HepG2 (cell line): ENCODE measurements at regions not wholly inside any gene's neighbourhood (a gene's known extent, or its start where the extent isn't known, plus 50 kb on each side); places are given as distances from the start of the nearest gene placed in this dataset.

Experiments
- ATAC-seq: fragments of 200-7000 bp; cut with Tn5 transposase; 3 replicates; pipeline ENCODE4 v1.9.1; 2020; ENCODE audit warnings: mild to moderate bottlenecking, moderate library complexity
- BruUV-seq: library from RNA; stranded (reverse); fragments of 400-500 nt; replicated peaks from 2 replicates; lab custom pipeline; 2021; lab: Mats Ljungman, UMichigan
- CTCF ChIA-PET: fragments of 300-600 bp; formaldehyde crosslinking; extraction: SDS; loops from one replicate; lab custom pipeline; 2021; ENCODE audit warnings: low total read pairs, inconsistent platforms, low intra/inter-chr PET ratio; lab: Yijun Ruan, JAX
- POLR2A ChIA-PET: fragments of 350-600 bp; sonication (Branson Sonifier 250); formaldehyde crosslinking; loops from one replicate; lab custom pipeline; 2020; ENCODE audit warnings: antibody characterized with exemption, inconsistent platforms; lab: Yijun Ruan, JAX
- DNase-seq: peaks from one replicate; pipeline ENCODE4 v3.0.0-alpha.2; 2015; ENCODE audit warnings: low spot score
- FAIRE-seq: peaks from 3 replicates; lab custom pipeline; 2011; peaks lifted over from hg19 to GRCh38; lab: Jason Lieb, UNC
- H2AFZ ChIP-seq: one replicate; pipeline ENCODE4 v1.6.1; 2011; ENCODE audit warnings: low read length, inconsistent platforms
- H3K27ac ChIP-seq: fragments of 300-600 bp; 3 replicates; pipeline ENCODE4 v1.8.0; 2011; ENCODE audit warnings: mixed run types, mild to moderate bottlenecking, mixed read lengths, low read length, inconsistent platforms; ENCODE audit not compliant: insufficient read depth; ENCODE audit errors: extremely low read length
- H3K27me3 ChIP-seq, 2 experiments: fragments of 200-600 bp in 1 of 2; 2 replicates in 1 of 2; 3 replicates in 1 of 2; pipeline versions ENCODE4 v1.6.0 to v1.8.0; 2011; ENCODE audit warnings: low read length in 2 of 2, mild to moderate bottlenecking in 2 of 2, moderate library complexity in 2 of 2, inconsistent platforms in 1 of 2; ENCODE audit not compliant: insufficient read depth in 2 of 2, control insufficient read depth in 1 of 2
- H3K36me3 ChIP-seq, 2 experiments: fragments of 200-600 bp in 1 of 2; replicated peaks in 1 of 2; 2 replicates in 1 of 2; 3 replicates in 1 of 2; pipeline versions ENCODE4 v1.5.1 to v1.8.0; 2011; ENCODE audit warnings: low read length in 2 of 2, inconsistent platforms in 1 of 2; ENCODE audit not compliant: insufficient read depth in 2 of 2, control insufficient read depth in 1 of 2
- H3K4me1 ChIP-seq: 2 replicates; pipeline ENCODE4 v1.5.1; 2012; ENCODE audit warnings: low read length, inconsistent platforms; ENCODE audit not compliant: insufficient read depth
- H3K4me2 ChIP-seq: 2 replicates; pipeline ENCODE4 v1.6.0; 2011; ENCODE audit warnings: low read depth, low read length, inconsistent platforms
- H3K4me3 ChIP-seq, 3 experiments: fragments of 200-600 bp in 1 of 3; sonication (generic), shearing (Covaris generic) in 1 of 3; replicated peaks in 1 of 3; 2 replicates each; pipeline ENCODE4 v1.5.1; 2011 to 2016; ENCODE audit warnings: low read length in 3 of 3, inconsistent platforms in 2 of 3, low read depth in 2 of 3, mild to moderate bottlenecking in 2 of 3, control low read depth in 1 of 3, mixed read lengths in 1 of 3; ENCODE audit not compliant: insufficient read depth in 1 of 3
- H3K79me2 ChIP-seq: one replicate; pipeline ENCODE4 v1.6.1; 2011; ENCODE audit warnings: low read length, inconsistent platforms; ENCODE audit not compliant: insufficient read depth
- H3K9ac ChIP-seq: 2 replicates; pipeline ENCODE4 v1.6.0; 2011; ENCODE audit warnings: mild to moderate bottlenecking, low read depth, low read length, inconsistent platforms; ENCODE audit not compliant: insufficient read depth
- H3K9me3 ChIP-seq: 2 replicates; pipeline ENCODE4 v1.5.1; 2012; ENCODE audit warnings: mild to moderate bottlenecking, low read length
- H4K20me1 ChIP-seq: 2 replicates; pipeline ENCODE4 v1.6.0; 2011; ENCODE audit warnings: inconsistent platforms, mild to moderate bottlenecking, low read length, moderate library complexity; ENCODE audit not compliant: insufficient read depth
- CENPT ChIP-seq: sonication (generic); formaldehyde crosslinking; IDR thresholded peaks from 2 replicates; pipeline ENCODE4 v1.8.0; 2022; ENCODE audit warnings: low read depth, mild to moderate bottlenecking, moderate library complexity, missing genetic modification reagents
- HCFC1 ChIP-seq: fragments of 150-350 bp; IDR thresholded peaks from 2 replicates; pipeline ENCODE4 v1.6.1; 2014; ENCODE audit warnings: low read depth, low read length
- PAWR ChIP-seq: sonication (generic); formaldehyde crosslinking; IDR thresholded peaks from 2 replicates; pipeline ENCODE4 v1.4.0; 2020; ENCODE audit warnings: missing genetic modification reagents, mild to moderate bottlenecking, borderline replicate concordance
- PLRG1 ChIP-seq: fragments of 450-650 bp; conservative IDR thresholded peaks from 2 replicates; pipeline ENCODE4 v1.6.1; 2016
- TP53 ChIP-seq: sonication (generic); formaldehyde crosslinking; conservative IDR thresholded peaks from 2 replicates; pipeline ENCODE4 v1.4.0; 2020; ENCODE audit warnings: missing genetic modification reagents
- ZNF138 ChIP-seq: sonication (generic); formaldehyde crosslinking; IDR thresholded peaks from 2 replicates; pipeline ENCODE4 v1.5.0; 2020; ENCODE audit warnings: mild to moderate bottlenecking, low read depth, missing genetic modification reagents
- ZNF549 ChIP-seq: sonication (generic); formaldehyde crosslinking; IDR thresholded peaks from 2 replicates; pipeline ENCODE4 v1.5.0; 2020; ENCODE audit warnings: missing genetic modification reagents
- ZNF614 ChIP-seq: IDR thresholded peaks from 2 replicates; pipeline ENCODE4 v1.6.1; 2018; ENCODE audit warnings: missing biosample characterization, missing genetic modification reagents, inconsistent platforms, borderline replicate concordance
- ZNF720 ChIP-seq: sonication (generic); formaldehyde crosslinking; IDR thresholded peaks from 2 replicates; pipeline ENCODE4 v1.4.0; 2020; ENCODE audit warnings: missing genetic modification reagents
- ZNF761 ChIP-seq: sonication (generic); formaldehyde crosslinking; conservative IDR thresholded peaks from 2 replicates; pipeline ENCODE4 v1.4.0; 2020; ENCODE audit warnings: mild to moderate bottlenecking, missing genetic modification reagents
- ZNF768 ChIP-seq: sonication (generic); formaldehyde crosslinking; IDR thresholded peaks from 2 replicates; pipeline ENCODE4 v1.4.0; 2020; ENCODE audit warnings: missing genetic modification reagents
- ZNF839 ChIP-seq: sonication (generic); formaldehyde crosslinking; IDR thresholded peaks from 2 replicates; pipeline ENCODE4 v1.4.0; 2020; ENCODE audit warnings: missing genetic modification reagents, mild to moderate bottlenecking, borderline replicate concordance
- in situ Hi-C: cut with HindIII; loops from 2 replicates; pipeline ENCODE4 v1.10.0; 2017; ENCODE audit warnings: low pct_unique_long_range_greater_than_20kb; ENCODE audit not compliant: extremely low pct_ligation_motif_present
- intact Hi-C: fragments of 100-400 bp; cut with micrococcal nuclease; formaldehyde crosslinking; loops from one replicate; pipeline ENCODE4 v1.10.0; 2022; ENCODE audit not compliant: unreplicated experiment
- TF ChIP-seq, protein P1 (sequence below): sonication (generic); formaldehyde crosslinking; IDR thresholded peaks from one replicate; pipeline ENCODE4 v1.5.1; 2020; ENCODE audit warnings: mild to moderate bottlenecking, missing genetic modification reagents; ENCODE audit errors: not compliant biosample characterization
- TF ChIP-seq, protein P2 (sequence below): sonication (generic); formaldehyde crosslinking; IDR thresholded peaks from 2 replicates; pipeline ENCODE4 v1.8.0; 2022; ENCODE audit warnings: missing genetic modification reagents, mild to moderate bottlenecking, borderline replicate concordance
- TF ChIP-seq, protein P3 (sequence below): sonication (generic); formaldehyde crosslinking; IDR thresholded peaks from 2 replicates; pipeline ENCODE4 v1.5.0; 2020; ENCODE audit warnings: mild to moderate bottlenecking, low read depth, missing genetic modification reagents, borderline replicate concordance

DNA sequence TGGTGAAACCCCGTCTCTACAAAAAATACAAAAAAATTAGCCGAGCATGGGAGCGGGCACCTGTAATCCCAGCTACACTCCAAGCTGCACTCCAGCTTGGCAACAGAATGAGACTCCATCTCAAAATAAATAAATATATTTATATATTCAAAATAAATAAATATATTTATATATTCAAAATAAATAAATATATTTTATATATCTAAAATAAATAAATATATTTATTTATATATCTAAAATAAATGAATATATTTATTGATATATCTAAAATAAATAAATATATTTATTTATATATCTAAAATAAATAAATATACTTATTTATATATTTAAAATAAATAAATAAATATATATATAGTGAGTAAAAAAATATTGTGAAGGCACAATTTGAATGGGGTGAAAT lies 63.4 kb upstream of the EXOC1L start (continued):
- TF ChIP-seq, protein P1, sequence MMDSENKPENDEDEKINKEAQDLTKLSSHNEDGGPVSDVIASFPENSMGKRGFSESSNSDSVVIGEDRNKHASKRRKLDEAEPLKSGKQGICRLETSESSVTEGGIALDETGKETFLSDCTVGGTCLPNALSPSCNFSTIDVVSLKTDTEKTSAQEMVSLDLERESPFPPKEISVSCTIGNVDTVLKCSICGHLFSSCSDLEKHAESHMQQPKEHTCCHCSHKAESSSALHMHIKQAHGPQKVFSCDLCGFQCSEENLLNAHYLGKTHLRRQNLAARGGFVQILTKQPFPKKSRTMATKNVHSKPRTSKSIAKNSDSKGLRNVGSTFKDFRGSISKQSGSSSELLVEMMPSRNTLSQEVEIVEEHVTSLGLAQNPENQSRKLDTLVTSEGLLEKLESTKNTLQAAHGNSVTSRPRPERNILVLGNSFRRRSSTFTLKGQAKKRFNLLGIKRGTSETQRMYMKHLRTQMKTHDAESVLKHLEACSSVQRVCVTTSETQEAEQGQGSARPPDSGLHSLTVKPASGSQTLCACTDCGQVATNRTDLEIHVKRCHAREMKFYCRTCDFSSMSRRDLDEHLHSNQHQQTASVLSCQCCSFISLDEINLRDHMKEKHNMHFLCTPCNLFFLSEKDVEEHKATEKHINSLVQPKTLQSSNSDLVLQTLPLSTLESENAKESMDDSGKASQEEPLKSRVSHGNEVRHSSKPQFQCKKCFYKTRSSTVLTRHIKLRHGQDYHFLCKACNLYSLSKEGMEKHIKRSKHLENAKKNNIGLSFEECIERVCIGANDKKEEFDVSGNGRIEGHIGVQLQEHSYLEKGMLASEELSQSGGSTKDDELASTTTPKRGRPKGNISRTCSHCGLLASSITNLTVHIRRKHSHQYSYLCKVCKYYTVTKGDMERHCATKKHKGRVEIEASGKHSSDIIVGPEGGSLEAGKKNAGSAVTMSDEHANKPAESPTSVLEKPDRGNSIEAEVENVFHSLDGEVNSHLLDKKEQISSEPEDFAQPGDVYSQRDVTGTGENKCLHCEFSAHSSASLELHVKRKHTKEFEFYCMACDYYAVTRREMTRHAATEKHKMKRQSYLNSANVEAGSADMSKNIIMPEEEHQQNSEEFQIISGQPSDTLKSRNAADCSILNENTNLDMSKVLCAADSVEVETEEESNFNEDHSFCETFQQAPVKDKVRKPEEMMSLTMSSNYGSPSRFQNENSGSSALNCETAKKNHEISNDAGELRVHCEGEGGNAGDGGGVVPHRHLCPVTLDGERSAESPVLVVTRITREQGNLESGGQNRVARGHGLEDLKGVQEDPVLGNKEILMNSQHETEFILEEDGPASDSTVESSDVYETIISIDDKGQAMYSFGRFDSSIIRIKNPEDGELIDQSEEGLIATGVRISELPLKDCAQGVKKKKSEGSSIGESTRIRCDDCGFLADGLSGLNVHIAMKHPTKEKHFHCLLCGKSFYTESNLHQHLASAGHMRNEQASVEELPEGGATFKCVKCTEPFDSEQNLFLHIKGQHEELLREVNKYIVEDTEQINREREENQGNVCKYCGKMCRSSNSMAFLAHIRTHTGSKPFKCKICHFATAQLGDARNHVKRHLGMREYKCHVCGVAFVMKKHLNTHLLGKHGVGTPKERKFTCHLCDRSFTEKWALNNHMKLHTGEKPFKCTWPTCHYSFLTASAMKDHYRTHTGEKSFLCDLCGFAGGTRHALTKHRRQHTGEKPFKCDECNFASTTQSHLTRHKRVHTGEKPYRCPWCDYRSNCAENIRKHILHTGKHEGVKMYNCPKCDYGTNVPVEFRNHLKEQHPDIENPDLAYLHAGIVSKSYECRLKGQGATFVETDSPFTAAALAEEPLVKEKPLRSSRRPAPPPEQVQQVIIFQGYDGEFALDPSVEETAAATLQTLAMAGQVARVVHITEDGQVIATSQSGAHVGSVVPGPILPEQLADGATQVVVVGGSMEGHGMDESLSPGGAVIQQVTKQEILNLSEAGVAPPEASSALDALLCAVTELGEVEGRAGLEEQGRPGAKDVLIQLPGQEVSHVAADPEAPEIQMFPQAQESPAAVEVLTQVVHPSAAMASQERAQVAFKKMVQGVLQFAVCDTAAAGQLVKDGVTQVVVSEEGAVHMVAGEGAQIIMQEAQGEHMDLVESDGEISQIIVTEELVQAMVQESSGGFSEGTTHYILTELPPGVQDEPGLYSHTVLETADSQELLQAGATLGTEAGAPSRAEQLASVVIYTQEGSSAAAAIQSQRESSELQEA (CRISPR knock-in tag) = no peak
- no peak for TF ChIP-seq ZNF839 (CRISPR knock-in tag)

DNA sequence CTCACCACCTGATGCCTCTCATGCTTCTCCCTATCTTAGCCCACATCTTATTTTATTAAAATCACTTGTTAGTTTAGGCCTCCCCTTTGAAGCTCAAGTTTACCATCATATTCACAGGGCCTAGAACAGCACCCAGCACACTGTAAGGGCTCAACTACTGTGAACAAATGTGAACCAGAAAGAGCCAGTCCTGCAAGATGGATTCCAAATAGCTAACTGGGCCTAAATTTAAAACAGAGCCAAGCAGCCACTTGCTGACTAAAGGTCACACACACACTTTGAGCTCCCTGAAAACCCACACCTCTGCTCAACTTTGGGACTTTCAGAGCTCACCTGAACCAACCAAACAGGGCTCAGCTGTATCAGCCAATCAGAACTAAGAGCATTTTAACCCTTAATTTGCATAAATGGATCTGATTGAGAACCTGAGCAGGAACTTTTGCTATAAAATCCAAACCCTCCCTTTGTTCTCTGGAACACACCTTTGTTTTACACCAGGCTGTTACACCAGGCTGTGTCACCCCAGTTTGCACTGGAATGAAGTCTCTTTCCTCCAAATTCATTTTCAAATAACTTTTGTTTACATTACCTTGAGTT lies 62.1 kb upstream of the EXOC1L start:
- ATAC-seq = no peak
- no peak overlapping the region for H3K4me3 ChIP-seq
- POLR2A ChIA-PET = no interaction called here
- TF ChIP-seq CENPT (CRISPR knock-in tag) (no peak), ZNF768 (no peak), PAWR (CRISPR knock-in tag) (no peak), TP53 (CRISPR knock-in tag) (no peak), ZNF614 (no peak), ZNF549 (no peak), PLRG1 (no peak), ZNF761 (CRISPR knock-in tag) (no peak), ZNF138 (CRISPR knock-in tag) (no peak), HCFC1 (no peak), ZNF720 (CRISPR knock-in tag) (no peak)
- TF ChIP-seq, protein P2, sequence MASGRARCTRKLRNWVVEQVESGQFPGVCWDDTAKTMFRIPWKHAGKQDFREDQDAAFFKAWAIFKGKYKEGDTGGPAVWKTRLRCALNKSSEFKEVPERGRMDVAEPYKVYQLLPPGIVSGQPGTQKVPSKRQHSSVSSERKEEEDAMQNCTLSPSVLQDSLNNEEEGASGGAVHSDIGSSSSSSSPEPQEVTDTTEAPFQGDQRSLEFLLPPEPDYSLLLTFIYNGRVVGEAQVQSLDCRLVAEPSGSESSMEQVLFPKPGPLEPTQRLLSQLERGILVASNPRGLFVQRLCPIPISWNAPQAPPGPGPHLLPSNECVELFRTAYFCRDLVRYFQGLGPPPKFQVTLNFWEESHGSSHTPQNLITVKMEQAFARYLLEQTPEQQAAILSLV = no peak
- TF ChIP-seq, protein P3, sequence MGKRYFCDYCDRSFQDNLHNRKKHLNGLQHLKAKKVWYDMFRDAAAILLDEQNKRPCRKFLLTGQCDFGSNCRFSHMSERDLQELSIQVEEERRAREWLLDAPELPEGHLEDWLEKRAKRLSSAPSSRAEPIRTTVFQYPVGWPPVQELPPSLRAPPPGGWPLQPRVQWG (CRISPR knock-in tag) = no peak

More for the DNA sequence above, 62.1 kb upstream of the EXOC1L start:
- intact Hi-C loops (no loop called here), in situ Hi-C loops (no loop called here)
- H3K9me3 ChIP-seq = no peaks in the 10 kb centered on the region
- FAIRE-seq = no peak
- no peaks in the 10 kb centered on the region for H4K20me1 ChIP-seq
- H3K4me2 ChIP-seq = no peak overlapping the region
- no peaks in the 10 kb centered on the region; a peak in 1 of 5 replicates for H3K27me3 ChIP-seq
- DNase-seq = no peak
- H3K36me3 ChIP-seq = no peaks in the 10 kb centered on the region
- CTCF ChIA-PET = no interaction called here
- no TSS peak for BruUV-seq
- no peaks in the 10 kb centered on the region; the same call in 1 of the 2 replicates for H3K4me1 ChIP-seq
- H3K27ac ChIP-seq = no peak overlapping the region
- no peak overlapping the region for H3K9ac ChIP-seq
- no peaks in the 10 kb centered on the region for H3K79me2 ChIP-seq
- no peak overlapping the region for H2AFZ ChIP-seq
